Keratinocyte (primary cell): ENCODE measurements at regions not wholly inside any gene's neighbourhood (a gene's known extent, or its start where the extent isn't known, plus 50 kb on each side); places are given as distances from the start of the nearest gene placed in this dataset.
"Not testable (repeated sequence)": the region's sequence is repeated elsewhere in the genome, so short reads cannot be mapped to it uniquely, and the experiment has no call there.

Source experiments
- DNase-seq: peaks from one replicate; pipeline ENCODE4 v3.0.0-alpha.2; 2011; ENCODE audit warnings: low read depth, missing footprints, low spot score
- FAIRE-seq: peaks from 2 replicates; lab custom pipeline; 2011; peaks lifted over from hg19 to GRCh38; lab: Jason Lieb, UNC
- H2AFZ ChIP-seq: 2 replicates; pipeline ENCODE4 v1.6.0; 2012; ENCODE audit warnings: low read length, control low read depth, inconsistent platforms; ENCODE audit not compliant: control insufficient read depth
- H3K27ac ChIP-seq: 2 replicates; pipeline ENCODE4 v1.5.1; 2011; ENCODE audit warnings: low read length; ENCODE audit not compliant: control insufficient read depth, insufficient read depth
- H3K27me3 ChIP-seq: 3 replicates; pipeline ENCODE4 v1.6.0; 2011; ENCODE audit warnings: low read length; ENCODE audit not compliant: control insufficient read depth, insufficient read depth; ENCODE audit errors: extremely low read depth
- H3K36me3 ChIP-seq, 2 experiments: 2 replicates in 1 of 2; 3 replicates in 1 of 2; pipeline ENCODE4 v1.5.1; 2011; ENCODE audit warnings: low read length in 2 of 2, mild to moderate bottlenecking in 1 of 2; ENCODE audit not compliant: control insufficient read depth in 2 of 2, insufficient read depth in 2 of 2; ENCODE audit errors: extremely low read depth in 1 of 2
- H3K4me1 ChIP-seq: 3 replicates; pipeline ENCODE4 v1.5.1; 2011; ENCODE audit warnings: low read length; ENCODE audit not compliant: control insufficient read depth, insufficient read depth; ENCODE audit errors: extremely low read depth
- H3K4me2 ChIP-seq: 3 replicates; pipeline ENCODE4 v1.6.0; 2011; ENCODE audit warnings: low read depth, low read length; ENCODE audit not compliant: control insufficient read depth, insufficient read depth; ENCODE audit errors: extremely low read depth
- H3K4me3 ChIP-seq, 3 experiments: fragments of 200-600 bp in 1 of 3; sonication (generic) in 1 of 3; 2 replicates in 2 of 3; 3 replicates in 1 of 3; pipeline ENCODE4 v1.5.1; 2011 to 2016; ENCODE audit warnings: low read length in 3 of 3, mild to moderate bottlenecking in 3 of 3, control low read depth in 2 of 3, inconsistent platforms in 1 of 3, low read depth in 1 of 3, mixed read lengths in 1 of 3, mixed run types in 1 of 3, moderate library complexity in 1 of 3; ENCODE audit not compliant: control insufficient read depth in 2 of 3, insufficient read depth in 2 of 3; ENCODE audit errors: extremely low read depth in 1 of 3
- H3K79me2 ChIP-seq: 2 replicates; pipeline ENCODE4 v1.6.0; 2012; ENCODE audit warnings: low read length; ENCODE audit not compliant: control insufficient read depth, insufficient read depth
- H3K9ac ChIP-seq: 3 replicates; pipeline ENCODE4 v1.6.0; 2011; ENCODE audit warnings: low read length; ENCODE audit not compliant: control insufficient read depth, insufficient read depth; ENCODE audit errors: extremely low read depth
- H3K9me1 ChIP-seq: 3 replicates; pipeline ENCODE4 v1.6.0; 2011; ENCODE audit warnings: low read length; ENCODE audit not compliant: control insufficient read depth, insufficient read depth; ENCODE audit errors: extremely low read depth
- H3K9me3 ChIP-seq: 2 replicates; pipeline ENCODE4 v1.5.1; 2012; ENCODE audit warnings: low read depth, low read length; ENCODE audit not compliant: control insufficient read depth
- H4K20me1 ChIP-seq: 3 replicates; pipeline ENCODE4 v1.6.0; 2011; ENCODE audit warnings: low read length; ENCODE audit not compliant: control insufficient read depth, insufficient read depth; ENCODE audit errors: extremely low read depth
- EZH2 ChIP-seq: IDR thresholded peaks from one replicate; pipeline ENCODE4 v1.6.1; 2012; ENCODE audit warnings: inconsistent platforms, mild to moderate bottlenecking, low read length, moderate library complexity
- dilution Hi-C: fragments of 300-500 bp; cut with MboI; formaldehyde crosslinking; loops from one replicate; pipeline ENCODE4 v1.7.0; 2020; ENCODE audit warnings: low sequenced_read_pairs; ENCODE audit not compliant: extremely low pct_ligation_motif_present
- TF ChIP-seq, protein P1 (sequence below), 3 experiments: IDR thresholded peaks in 1 of 3; conservative IDR thresholded peaks in 1 of 3; optimal IDR thresholded peaks in 1 of 3; 2 replicates in 2 of 3; 3 replicates in 1 of 3; pipeline versions ENCODE3 to v1.5.1; 2011; ENCODE audit warnings: low read length in 3 of 3, mild to moderate bottlenecking in 3 of 3, moderate library complexity in 2 of 3, control low read depth in 1 of 3, inconsistent platforms in 1 of 3; ENCODE audit not compliant: insufficient read depth in 2 of 3; ENCODE audit errors: extremely low read depth in 1 of 3

DNA sequence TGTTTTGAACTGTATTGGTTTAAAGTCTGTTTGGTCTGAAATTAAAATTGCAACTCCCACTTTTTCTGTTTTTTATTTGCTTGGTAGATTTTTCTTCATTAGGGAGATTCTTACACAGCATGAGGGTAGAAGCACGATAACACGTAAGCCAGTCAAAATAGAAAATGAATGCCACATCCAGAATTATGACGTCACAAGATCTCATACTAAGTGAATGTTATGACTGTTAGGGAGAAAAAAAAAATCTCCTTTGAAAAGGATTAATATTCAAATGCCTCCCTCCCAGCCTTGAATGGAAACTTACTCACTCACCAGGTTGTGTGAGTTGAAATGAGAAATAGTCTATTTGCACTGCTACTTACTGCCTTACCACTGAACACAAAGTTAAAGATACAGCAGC lies 670.8 kb downstream of the TFAP2A start:
- Histone ChIP-seq H3K9me1 (no peaks in the 10 kb centered on the region), H2AFZ (no peak overlapping the region), H3K4me3 (no peak overlapping the region), H3K27ac (no peak overlapping the region), H3K36me3 (no peaks in the 10 kb centered on the region), H3K79me2 (no peaks in the 10 kb centered on the region), H4K20me1 (no peaks in the 10 kb centered on the region), H3K9me3 (no peaks in the 10 kb centered on the region), H3K4me2 (no peak overlapping the region), H3K9ac (no peak overlapping the region), H3K27me3 (no peaks in the 10 kb centered on the region), H3K4me1 (no peaks in the 10 kb centered on the region)
- dilution Hi-C loops = no loop called here
- no peak for FAIRE-seq
- DNase-seq = no peak
- TF ChIP-seq, protein P1, sequence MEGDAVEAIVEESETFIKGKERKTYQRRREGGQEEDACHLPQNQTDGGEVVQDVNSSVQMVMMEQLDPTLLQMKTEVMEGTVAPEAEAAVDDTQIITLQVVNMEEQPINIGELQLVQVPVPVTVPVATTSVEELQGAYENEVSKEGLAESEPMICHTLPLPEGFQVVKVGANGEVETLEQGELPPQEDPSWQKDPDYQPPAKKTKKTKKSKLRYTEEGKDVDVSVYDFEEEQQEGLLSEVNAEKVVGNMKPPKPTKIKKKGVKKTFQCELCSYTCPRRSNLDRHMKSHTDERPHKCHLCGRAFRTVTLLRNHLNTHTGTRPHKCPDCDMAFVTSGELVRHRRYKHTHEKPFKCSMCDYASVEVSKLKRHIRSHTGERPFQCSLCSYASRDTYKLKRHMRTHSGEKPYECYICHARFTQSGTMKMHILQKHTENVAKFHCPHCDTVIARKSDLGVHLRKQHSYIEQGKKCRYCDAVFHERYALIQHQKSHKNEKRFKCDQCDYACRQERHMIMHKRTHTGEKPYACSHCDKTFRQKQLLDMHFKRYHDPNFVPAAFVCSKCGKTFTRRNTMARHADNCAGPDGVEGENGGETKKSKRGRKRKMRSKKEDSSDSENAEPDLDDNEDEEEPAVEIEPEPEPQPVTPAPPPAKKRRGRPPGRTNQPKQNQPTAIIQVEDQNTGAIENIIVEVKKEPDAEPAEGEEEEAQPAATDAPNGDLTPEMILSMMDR (optimal IDR thresholded peaks at IDR 0.05 in 1 of 3, IDR thresholded peaks at IDR 0.05 in 1 of 3, conservative IDR thresholded peaks at IDR 0.05 in 1 of 3; ENCODE audit: extremely low read depth in 1 of 3, insufficient read depth in 2 of 3, low read length in 3 of 3) = no peak
- no peak for TF ChIP-seq EZH2

DNA sequence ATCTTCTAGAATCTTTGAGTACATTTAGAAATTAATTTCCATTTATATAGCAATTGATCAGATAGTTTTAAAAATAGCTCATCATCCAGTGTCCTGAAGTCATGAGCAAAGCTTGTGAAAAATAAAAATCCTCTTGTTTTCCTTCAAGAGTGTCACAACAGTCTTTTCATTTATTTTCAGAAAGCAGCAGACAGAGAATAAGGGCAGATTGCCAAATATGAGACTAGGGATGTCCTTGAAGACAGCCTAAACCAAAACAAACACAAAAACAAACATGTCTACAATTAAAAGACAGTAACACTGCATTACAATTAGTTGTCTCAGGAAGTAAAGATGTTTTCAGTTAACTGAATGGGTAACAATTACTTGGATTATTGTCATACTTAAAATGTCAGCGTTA lies 682.8 kb downstream of the TFAP2A start:
- no peak overlapping the region for H3K9ac ChIP-seq
- H3K9me3 ChIP-seq = no peaks in the 10 kb centered on the region
- no peaks in the 10 kb centered on the region for H3K79me2 ChIP-seq
- H3K36me3 ChIP-seq = no peaks in the 10 kb centered on the region
- no peak overlapping the region for H3K4me3 ChIP-seq
- no peak for DNase-seq
- no peak overlapping the region for H3K27ac ChIP-seq
- no peaks in the 10 kb centered on the region for H4K20me1 ChIP-seq
- no peak overlapping the region for H2AFZ ChIP-seq
- dilution Hi-C loops = no loop called here
- TF ChIP-seq, protein P1 (optimal IDR thresholded peaks at IDR 0.05 in 1 of 3, IDR thresholded peaks at IDR 0.05 in 1 of 3, conservative IDR thresholded peaks at IDR 0.05 in 1 of 3; ENCODE audit: extremely low read depth in 1 of 3, insufficient read depth in 2 of 3, low read length in 3 of 3) = no peak
- TF ChIP-seq EZH2 = no peak
- no peaks in the 10 kb centered on the region for H3K27me3 ChIP-seq
- no peak for FAIRE-seq
- H3K9me1 ChIP-seq = no peaks in the 10 kb centered on the region
- no peak overlapping the region for H3K4me2 ChIP-seq
- no peaks in the 10 kb centered on the region for H3K4me1 ChIP-seq

DNA sequence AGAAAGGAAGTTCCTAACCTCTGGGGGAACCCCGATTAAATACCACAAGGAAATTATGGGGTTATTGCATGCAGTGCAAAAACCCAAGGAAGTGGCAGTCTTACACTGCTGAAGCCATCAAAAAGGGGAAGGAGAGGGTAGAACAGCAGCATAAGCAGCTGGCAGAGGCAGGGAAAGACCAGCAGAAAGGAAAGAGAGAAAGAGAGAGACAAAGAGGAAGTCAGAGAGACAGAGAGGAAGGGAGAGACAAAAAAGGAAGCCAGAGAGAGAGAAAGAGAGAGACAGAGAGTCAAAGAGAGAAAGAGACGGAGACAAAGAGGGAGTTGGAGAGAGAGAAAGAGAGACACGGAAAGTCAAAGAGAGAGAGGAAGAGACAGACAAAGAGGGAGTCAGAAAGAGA lies 689.1 kb downstream of the TFAP2A start:
- DNase-seq, H3K9me1 ChIP-seq, H3K9ac ChIP-seq, H3K79me2 ChIP-seq, H2AFZ ChIP-seq, H3K36me3 ChIP-seq, H3K4me1 ChIP-seq, H4K20me1 ChIP-seq, H3K4me3 ChIP-seq, FAIRE-seq, H3K27ac ChIP-seq, dilution Hi-C loops, H3K4me2 ChIP-seq, H3K27me3 ChIP-seq, H3K9me3 ChIP-seq: not testable (repeated sequence)
